ENCODE measurements at regions not wholly inside any gene's neighbourhood (a gene's known extent, or its start where the extent isn't known, plus 50 kb on each side); places are given as distances from the start of the nearest gene placed in this dataset.

- Histone ChIP-seq H3K27ac (ENCODE audit: low read depth) (no peak overlapping the region), H3K27me3 (ENCODE audit: insufficient read depth) (no peaks in the 10 kb centered on the region), H2AFZ (no peak overlapping the region), H3F3A (replicated peaks; ENCODE audit: low read depth) (no peaks in the 10 kb centered on the region), H3K4me2 (no peak overlapping the region), H3K79me2 (replicated peaks; ENCODE audit: insufficient read depth) (no peaks in the 10 kb centered on the region), H3K36me3 (ENCODE audit: insufficient read depth) (no peaks in the 10 kb centered on the region), H3K4me3 (no peak overlapping the region), H4K20me1 (replicated peaks; ENCODE audit: insufficient read depth) (no peaks in the 10 kb centered on the region), H3K9me2 (ENCODE audit: insufficient read depth) (no peaks in the 10 kb centered on the region), H3K4me1 (ENCODE audit: insufficient read depth) (no peaks in the 10 kb centered on the region)
- peaks cover 9% of the 10 kb centered on the region for H3K9me3 Mint-ChIP-seq
- ATAC-seq (no peak), DNase-seq (ENCODE audit: low spot score) (no peak)
- no peak overlapping the region for H3K27ac Mint-ChIP-seq
- H3K27me3 Mint-ChIP-seq (ENCODE audit: insufficient read depth, low read depth, poor library complexity), result no peaks in the 10 kb centered on the region
- no peaks in the 10 kb centered on the region for H3K4me1 Mint-ChIP-seq
- H3K4me3 Mint-ChIP-seq, result no peak overlapping the region
- TF ChIP-seq NANOG (IDR thresholded peaks at IDR 0.05; ENCODE audit: borderline replicate concordance) (no peak), REST (IDR thresholded peaks at IDR 0.05; ENCODE audit: unreplicated experiment) (no peak), POLR2AphosphoS5 (IDR thresholded peaks at IDR 0.05; ENCODE audit: low read depth) (no peak), JUNB (IDR thresholded peaks at IDR 0.05; ENCODE audit: unreplicated experiment) (no peak), EZH2 (IDR thresholded peaks at IDR 0.05; ENCODE audit: low read depth, unreplicated experiment) (no peak), ETS1 (IDR thresholded peaks at IDR 0.05) (no peak), ZNF114 (CRISPR knock-in tag; IDR thresholded peaks at IDR 0.05) (no peak), CREB1 (CRISPR knock-in tag; IDR thresholded peaks at IDR 0.05; ENCODE audit: low read depth) (no peak), STAT1 (IDR thresholded peaks at IDR 0.05; ENCODE audit: unreplicated experiment) (no peak), EZH2phosphoT487 (IDR thresholded peaks at IDR 0.05; ENCODE audit: unreplicated experiment) (no peak), CTCF (conservative IDR thresholded peaks at IDR 0.05; ENCODE audit: low read depth in 2 of 2) (no peak), ZNF462 (CRISPR knock-in tag; IDR thresholded peaks at IDR 0.05) (no peak), ZNF331 (CRISPR knock-in tag; IDR thresholded peaks at IDR 0.05; ENCODE audit: low read depth) (no peak)
- H3K36me3 Mint-ChIP-seq (ENCODE audit: low read depth), result peaks cover 8% of the 10 kb centered on the region; the same call in 2 of the 3 replicates
Observed at GRCh38 chr14:44166611-44167010, 340.5 kb downstream of the FSCB start.

All from GM23338 (cell line).